ENCODE measurements at regions not wholly inside any gene's neighbourhood (a gene's known extent, or its start where the extent isn't known, plus 50 kb on each side); places are given as distances from the start of the nearest gene placed in this dataset.
"Not testable (repeated sequence)": the region's sequence is repeated elsewhere in the genome, so short reads cannot be mapped to it uniquely, and the experiment has no call there.

DNA sequence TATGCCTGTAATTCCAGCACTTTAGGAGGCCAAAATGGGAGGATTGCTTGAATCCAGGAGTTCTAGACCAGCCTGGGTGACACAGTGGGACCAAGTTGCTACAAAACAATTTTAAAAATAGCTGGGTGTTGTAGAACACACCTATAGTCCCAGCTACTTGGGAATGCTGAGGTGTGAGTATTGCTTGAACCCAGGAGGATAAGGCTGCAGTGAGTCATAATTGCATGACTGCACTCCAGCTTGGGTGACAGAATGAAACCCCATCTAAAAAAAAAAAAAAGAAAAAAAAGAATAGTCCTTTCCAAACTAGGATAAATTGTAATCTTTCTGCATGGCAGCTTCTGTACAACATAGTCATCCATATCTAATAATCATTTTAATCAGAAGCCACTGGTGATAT lies 270.1 kb upstream of the INTU start:
- no peak for DNase-seq (ENCODE audit: low read depth, low spot score)

DNA sequence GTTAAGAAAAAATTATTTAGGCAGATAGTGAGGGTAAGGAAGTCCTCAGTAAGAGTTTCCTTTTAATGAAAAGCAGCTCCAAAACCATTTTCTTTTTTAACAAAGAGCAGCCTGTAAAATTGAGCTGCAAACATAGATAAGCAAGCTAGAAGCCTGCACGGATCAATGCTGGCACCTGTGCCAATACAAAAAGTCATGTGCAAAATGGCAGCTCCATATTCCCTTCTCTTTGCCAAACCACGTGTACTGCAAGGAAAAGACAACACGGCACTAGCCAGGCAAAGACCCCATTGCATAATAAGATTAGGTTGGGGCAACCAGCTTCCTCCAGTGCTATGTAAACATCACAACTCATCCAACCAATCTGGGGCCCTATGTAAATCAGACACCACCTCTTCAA lies 268.4 kb upstream of the INTU start:
- no peak for DNase-seq (ENCODE audit: low read depth, low spot score)

DNA sequence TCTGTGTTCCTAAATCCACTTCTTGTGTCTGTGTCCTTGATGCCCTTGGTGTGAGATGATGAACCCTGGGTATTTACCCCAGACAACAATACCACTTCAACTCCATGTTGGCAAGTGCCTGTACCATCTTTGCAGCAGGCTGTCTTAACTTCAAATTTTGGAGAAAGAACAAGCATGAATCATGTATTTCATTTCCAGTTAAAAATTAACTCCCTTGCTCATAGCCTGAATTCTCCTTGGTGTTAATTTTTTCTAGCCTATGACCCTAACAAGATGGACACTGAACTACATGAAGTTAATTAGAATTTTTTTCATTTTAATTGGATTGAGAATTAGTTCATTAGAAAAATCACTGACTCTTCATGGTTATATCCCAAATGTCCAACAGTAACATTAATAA lies 267.8 kb upstream of the INTU start:
- no peak for DNase-seq (ENCODE audit: low read depth, low spot score)

DNA sequence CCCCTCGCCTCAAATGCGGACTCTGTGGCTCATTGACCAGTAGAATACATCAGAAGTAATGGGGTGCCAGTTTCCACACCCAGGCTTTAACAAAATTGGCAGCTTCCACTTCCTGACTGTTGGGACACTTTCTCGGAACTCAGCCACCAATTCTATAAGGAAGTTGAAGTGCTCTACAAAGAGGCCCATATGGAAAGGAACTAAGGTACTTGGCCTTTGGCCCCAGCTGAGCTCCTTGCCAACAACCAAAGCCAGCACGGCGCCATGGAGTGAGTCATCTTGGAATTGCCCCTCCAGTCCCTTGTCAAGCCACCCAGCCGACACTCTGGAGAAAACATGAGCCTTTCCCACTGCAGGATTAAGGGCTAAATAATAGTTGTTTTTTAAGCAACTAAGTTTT lies 262.2 kb upstream of the INTU start:
- peak; percentile 28 for DNase-seq (ENCODE audit: low read depth, low spot score)

DNA sequence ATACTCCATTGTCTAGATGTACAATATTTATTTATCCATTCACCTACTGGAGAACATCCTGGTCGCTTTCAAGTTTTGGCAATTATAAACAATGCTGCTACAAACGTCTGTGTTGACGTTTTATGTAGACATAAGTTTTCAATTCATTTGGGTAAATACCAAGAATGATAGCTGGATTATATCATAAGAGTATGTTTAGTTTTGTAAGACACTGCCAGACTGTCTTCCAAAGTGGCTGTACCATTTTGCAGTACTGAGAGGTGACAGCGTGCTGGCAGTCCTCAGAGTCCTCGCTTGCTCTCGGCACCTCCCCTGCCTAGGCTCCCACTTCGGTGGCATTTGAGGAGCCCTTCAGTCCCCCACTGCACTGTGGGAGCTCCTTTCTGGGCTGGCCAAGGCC lies 253.3 kb upstream of the INTU start:
- no peak for DNase-seq (ENCODE audit: low read depth, low spot score)

DNA sequence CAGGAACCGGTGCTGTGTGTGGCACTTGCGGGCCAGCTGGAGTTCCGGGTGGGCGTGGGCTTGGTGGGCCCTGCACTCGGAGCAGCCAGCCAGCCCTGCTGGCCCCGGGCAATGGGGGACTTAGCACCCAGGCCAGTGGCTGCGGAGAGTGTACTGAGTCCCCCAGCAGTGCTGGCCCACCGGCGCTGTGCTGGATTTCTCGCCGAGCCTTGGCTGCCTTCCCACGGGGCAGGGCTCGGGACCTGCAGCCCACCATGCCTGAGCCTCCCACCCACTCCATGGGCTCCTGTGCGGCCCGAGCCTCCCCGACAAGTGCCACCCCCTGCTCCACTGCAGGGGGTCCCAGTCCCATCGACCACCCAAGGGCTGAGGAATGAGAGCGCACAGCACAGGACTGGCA lies 252.8 kb upstream of the INTU start:
- DNase-seq (ENCODE audit: low read depth, low spot score) = not testable (repeated sequence)

DNA sequence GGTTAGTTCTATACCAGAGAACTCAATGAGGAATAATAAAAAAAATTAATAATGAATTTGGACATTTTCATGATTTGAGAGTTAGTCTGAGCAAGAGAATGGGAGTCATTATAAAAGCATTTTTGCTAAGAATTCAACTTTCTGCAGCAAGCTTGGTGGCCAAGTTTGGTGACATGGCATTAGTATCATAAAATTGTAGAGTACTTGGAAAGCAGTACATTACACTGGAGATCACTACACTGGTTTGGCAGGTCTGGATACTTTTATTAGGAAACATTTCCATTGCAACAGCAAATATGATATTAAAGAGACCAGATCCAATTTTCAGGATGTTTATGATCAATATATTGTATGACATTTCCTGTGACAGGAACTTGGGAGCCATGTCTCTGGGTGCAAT lies 249.1 kb upstream of the INTU start:
- no peak for DNase-seq (ENCODE audit: low read depth, low spot score)

DNA sequence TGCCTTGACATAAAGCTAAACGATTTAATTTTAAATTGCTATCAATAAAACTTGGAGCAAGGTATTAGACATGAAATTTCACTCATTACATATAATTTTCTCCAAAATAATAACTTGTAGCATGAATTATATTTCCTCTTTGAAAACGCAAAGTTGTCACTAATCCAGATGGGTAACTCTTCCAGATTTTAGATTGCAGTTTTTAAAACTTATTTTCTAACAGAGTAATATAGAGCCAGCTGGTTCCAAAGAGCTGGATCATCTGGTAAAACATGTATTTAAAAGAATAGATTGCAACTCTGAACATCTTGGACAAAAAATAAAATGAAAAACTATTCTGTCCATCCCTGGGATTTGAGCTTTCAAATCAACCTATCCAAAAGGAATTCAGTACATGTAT lies 238.2 kb upstream of the INTU start:
- no peak for DNase-seq (ENCODE audit: low read depth, low spot score)

DNA sequence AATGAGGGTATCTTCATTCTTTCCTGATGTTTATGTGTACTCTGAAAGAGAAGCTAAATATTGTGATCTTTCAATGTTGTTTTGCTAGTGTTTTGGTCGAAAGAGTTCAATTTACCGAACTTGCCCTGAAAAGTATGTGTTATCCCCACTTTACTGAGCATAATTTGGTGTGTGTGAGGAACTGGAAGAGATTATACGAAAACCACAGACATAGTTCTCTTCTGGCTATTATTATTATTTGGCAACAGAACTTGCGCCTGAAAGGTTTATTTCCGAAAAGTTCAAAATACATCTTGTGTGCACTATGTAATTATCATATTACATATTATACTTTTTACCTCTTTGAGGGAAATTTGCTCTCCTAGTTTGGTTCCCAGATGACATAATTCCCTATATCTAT lies 232.5 kb upstream of the INTU start:
- no peak for DNase-seq (ENCODE audit: low read depth, low spot score)

DNA sequence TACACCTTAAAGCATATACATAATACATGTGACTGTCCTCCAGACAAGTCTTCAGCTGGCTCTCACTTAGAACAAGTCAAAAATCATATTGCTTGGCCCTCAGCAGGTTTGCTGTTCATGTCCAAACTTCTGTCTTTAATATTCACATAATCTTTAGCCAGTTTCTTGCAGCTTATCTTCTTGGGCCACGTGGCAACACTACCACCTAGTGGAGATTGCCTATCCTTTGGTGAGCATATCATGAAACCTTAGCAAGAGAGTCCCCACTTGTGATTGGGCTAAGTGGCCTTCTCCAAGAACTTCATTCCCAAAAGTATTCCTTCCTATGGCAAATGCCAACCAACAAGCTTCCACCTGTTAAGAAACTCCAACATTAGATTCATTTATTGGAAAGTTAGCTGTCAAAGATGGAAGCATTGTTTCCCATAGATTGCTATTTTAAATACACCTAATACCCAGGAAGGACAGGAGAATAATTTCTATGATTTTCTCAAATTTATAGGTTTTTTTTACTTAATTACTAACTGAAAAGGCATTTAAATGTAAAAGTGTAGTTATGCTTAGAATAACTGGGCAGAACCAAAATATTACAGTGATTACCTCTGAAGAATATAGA lies 231.9 kb upstream of the INTU start:
- DNase-seq (ENCODE audit: low read depth, low spot score) = peak; percentile 83

DNA sequence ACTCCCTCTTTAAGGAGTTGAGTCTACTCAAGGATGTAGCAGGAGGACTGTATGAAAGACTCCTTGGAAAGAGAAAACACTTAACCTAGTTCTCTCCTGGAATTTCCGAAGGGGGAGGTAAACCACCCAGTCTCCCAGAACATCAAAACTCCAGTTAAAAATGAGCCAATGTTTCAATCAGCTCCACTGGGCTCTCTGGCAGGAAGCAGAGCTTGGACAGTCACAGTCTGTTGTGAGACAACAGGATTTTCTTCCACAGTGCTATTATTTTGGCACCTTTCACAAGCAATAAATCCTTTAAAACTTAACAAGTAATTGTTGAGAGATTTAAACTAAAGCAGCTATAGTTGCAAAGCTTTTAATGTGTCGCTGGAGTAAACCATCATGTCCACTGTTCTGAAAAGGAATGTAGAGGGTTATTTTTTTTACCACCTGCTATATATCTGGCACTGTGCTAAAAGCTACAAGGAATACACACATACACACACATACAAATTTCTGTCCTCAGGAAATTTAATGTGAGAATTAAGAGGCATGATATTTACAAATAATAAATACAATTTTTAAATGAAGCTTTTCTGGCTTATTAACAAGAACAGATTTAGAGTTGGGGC lies 229.2 kb upstream of the INTU start:
- DNase-seq (ENCODE audit: low read depth, low spot score) = peak; percentile 42

DNA sequence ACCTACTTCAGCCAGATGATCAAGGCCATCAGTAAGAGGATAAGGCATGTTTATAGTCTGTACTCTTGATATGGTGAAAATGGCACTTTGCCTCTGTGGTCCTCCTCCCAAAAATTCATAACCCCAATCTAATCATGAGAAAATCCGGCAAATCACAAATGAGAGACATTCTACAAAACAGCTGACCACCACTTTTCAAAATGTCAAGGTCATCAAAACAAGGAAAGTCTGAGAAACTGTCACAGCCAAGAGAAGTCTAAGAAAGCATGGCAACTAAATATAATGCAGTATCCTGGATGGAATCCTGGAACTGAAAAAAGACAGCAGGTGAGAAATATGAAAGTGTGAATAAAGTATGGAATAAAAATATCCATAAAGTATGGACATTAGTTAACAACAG lies 226.6 kb upstream of the INTU start:
- DNase-seq (ENCODE audit: low read depth, low spot score) = no peak

DNA sequence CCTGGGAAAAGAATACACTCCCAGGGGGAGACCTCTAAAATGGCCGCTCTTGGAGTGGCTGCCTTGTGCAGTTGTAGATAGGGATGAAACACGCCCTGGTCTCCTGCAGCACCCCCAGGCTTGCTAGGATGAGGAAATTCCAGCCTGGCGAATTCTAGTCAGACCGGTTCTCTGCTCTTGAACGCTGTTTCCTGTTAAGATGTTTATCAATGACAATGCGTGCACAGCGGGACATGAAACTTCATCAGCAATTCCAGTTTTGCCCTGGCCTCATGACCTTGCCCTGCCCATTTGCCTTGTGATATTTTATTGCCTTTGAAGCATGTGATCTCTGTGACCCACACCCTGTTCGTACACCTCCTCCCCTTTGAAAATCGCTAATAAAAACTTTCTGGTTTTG lies 225.2 kb upstream of the INTU start:
- not testable (repeated sequence) for DNase-seq (ENCODE audit: low read depth, low spot score)

DNA sequence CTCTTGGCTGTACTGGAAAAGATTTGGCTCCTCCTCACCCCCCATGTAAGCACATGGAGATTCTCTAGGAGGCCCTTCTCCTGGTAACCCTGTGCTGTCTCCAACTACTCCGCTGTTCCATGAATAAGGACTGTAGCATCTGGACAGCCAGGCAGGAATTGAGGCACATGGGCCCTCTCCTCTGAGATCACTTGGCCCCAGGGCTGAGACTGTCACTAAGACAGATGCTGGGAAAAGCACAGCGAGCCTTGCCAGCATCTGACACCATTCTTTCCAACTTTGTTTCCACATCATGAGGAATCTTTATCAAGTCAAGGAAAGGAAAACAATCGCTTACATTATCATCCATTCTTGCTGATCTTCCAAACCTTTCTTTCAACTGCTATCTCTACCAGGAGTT lies 222.6 kb upstream of the INTU start:
- no peak for DNase-seq (ENCODE audit: low read depth, low spot score)

DNA sequence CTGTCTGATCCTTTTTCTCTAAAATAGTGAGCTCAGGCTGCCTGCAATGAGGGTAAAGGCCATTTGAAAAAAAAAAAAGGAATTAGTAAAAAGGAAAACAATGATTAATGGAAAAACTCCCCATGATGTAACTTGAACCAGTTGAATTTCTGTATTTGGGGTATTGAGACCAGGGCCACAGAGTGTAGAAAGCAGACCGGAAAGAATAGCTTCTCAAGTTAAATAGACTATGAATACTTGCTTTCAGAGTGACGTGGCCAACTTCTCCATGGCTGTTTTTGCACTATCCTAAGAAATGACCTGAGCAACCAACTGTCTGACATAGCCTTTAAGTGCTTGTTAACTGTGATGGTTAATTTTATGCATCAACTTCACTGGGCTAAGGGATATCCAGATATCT lies 222.1 kb upstream of the INTU start:
- no peak for DNase-seq (ENCODE audit: low read depth, low spot score)

DNA sequence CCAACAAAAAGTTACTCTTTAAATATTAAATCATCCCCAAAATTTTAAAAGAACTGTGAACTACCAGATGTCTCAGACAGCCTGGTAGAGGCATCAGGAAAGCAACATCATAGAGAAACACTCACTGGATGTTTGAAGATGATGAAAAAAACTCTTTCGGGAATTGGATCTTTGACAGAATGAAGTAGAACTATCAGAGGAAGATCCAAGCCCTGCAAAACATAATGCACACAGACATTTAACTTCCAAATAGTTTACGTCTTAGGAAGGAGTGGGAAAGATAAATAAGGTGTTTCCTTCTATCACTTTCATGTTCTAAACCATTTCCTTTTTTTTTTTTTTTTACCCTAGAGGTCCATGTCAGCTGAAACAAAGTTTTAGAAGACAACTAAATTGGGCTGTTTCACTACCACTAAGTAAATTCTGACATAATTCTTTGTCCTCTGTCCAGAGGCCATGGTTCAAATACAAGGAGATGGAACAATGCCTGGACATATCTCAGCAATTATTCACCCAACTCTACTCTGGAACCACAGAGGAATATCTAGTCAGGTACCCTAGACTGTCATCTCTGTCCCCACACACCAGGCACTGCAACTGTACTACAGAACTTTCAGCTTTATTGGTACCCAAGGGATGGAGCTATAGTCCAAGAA lies 217.7 kb upstream of the INTU start:
- no peak for DNase-seq (ENCODE audit: low read depth, low spot score)

DNA sequence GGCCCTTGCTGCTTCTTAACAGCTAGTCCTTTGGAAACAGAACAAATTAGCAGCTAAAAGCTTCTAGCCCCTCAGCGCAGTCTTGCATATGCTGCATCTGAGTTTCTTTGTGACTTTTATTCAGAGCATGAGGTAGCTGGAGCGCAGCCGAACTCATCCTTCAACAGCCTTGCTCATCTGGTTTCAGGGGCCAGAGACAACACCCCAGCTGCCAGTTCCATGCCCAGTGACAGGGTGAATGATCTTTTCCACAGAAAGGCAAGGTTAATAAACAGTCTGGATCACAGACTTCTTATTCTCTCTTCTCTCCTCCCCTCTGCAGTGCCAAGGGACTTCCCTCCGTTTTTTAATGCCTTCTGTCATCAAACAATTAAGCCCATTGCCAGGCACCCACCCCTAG lies 216.6 kb upstream of the INTU start:
- no peak for DNase-seq (ENCODE audit: low read depth, low spot score)

DNA sequence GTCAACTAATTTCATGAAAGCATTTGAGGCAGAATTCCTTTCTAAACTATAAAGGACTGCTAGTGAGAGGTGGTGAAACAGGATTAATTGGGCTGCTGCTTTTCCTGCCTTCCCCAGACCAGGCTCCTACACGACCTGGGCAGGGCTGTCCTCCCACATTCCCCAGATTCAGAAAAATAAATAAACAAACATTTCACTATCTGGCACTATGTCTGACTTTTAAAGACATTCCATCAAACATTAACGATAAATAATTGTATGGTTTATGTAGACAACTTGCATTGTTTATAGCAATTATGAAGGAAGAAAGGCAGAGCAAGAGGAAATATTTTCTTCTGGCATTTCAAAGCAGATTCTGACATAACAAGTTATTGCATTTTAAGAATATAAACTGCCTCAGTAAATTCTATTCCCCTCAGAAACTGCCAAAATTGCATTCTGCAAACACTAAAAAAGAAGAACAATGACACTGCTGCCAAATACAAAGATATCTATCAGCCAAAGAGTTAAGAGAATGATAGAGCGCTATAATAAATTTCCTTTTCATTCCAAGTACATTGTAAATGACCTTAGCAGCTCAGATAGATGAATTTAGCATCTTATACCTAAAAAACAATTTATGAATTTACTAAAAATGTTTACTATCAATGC lies 214.7 kb upstream of the INTU start:
- DNase-seq (ENCODE audit: low read depth, low spot score) = no peak

DNA sequence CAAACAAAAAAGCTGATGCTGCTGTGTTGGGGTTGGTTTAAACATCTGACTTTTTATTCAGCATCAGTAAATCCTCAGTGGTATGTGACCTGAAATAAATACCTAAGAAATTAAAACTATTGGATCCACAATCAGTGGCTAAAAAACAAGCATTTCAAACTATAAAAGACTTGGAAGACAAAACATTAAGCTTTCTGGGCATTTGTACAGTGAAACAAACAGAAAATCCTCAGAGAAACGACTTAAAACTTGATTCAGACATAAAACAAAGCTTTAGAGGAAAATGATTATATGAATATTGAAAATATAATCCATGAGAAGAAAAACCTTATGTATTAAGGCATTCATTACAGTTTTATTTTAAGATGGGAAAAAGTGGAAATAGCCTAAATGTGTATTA lies 213.3 kb upstream of the INTU start:
- DNase-seq (ENCODE audit: low read depth, low spot score) = no peak

DNA sequence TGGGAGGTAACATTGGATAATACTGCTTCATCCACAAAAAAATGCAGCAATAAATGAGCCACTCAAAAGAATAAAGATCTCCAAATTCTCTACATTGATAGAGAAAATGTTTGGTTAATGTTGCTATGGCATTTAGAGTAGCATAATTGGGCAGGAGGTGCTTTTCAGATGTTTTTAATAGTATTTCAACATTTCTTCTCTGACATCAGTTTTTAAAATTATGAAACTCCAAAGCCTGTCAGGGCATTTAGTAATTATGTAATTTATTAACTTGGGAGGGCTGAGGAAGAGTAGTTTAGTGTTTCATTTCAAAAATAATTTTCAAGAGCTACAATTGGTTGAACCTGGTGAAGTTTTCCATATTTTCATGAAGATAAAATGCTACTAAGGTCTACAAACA lies 211.3 kb upstream of the INTU start:
- no peak for DNase-seq (ENCODE audit: low read depth, low spot score)

DNA sequence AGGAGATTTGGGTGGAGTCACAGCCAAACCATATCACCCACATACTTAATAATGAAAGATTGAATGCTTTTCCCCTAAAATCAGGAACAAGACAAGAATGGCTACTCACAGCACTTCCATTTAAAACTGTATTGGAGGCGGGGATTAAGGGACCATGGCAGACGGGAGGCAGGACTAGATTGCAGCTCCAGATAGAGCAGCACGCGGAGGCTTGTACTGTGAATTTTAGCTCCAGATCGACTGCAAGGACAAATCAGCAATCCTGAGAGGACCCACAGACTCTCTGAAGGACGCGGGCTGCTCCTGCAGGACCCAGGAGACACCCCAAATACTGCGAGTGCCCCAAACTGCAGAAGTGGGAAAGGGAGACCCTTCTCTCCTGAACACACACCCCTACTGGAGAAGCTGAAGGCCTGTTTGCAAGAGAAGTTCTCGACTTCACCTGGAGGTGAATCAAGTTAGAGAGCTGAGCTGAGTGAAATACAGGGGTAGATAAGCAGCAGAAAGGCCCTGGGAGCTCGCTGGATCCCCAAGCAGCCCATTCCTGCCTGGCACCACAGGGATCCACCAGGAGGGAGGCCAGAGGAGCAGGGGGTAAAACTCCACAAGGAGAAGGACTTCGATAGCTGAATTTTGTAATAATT lies 207.4 kb upstream of the INTU start:
- no peak for DNase-seq (ENCODE audit: low read depth, low spot score)

DNA sequence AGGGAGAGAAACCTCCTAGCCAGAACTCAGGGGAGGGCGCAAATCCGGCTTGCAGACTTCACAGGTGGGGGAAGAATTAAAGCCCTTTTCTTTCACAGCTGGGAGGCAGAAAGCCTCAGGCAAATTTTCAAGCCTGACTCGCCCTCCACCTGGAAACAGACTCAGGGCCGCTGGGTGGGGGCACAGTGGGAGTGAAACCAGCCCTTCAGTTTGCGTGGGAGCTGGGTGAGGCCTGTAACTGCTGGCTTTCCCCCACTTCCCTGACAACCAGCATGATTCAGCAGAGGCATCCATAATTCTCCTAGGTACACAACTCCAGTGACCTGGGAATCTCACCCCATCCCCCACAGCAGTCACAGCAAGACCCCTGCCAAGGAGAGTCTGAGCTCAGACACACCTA lies 206.9 kb upstream of the INTU start:
- DNase-seq (ENCODE audit: low read depth, low spot score) = no peak

DNA sequence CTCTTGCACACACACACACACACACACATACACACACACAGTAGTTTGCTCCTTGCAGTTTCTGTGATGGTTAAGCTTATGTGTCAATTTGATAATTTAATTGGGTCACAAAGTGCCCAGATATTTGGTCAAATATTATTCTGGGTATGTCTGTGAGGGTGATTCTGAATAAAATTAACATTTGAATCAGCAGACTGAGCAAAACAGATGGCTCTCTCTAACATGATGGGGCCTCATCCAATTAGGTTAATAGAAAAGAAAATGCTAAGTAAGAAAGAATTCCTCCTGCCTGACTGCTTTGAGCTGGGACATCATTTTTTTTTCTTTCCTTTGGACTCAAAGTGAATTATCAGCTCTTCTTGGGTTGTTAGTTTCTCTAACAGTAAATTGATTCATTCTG lies 191.2 kb upstream of the INTU start:
- DNase-seq (ENCODE audit: low read depth, low spot score) = no peak
